HCT116 (cell line): ENCODE measurements at regions not wholly inside any gene's neighbourhood (a gene's known extent, or its start where the extent isn't known, plus 50 kb on each side); places are given as distances from the start of the nearest gene placed in this dataset.

Experiments used
- ATAC-seq: fragments of 200-7000 bp; cut with Tn5 transposase; 2 replicates; pipeline ENCODE4 v1.9.1; 2020; ENCODE audit warnings: mild to moderate bottlenecking, moderate library complexity
- BruUV-seq: library from RNA; stranded (reverse); fragments of 400-500 nt; replicated peaks from 2 replicates; lab custom pipeline; 2021; lab: Mats Ljungman, UMichigan
- CTCF ChIA-PET: fragments of 300-600 bp; sonication (Branson Sonifier 250); formaldehyde crosslinking; loops from one replicate; lab custom pipeline; 2021; ENCODE audit warnings: antibody characterized with exemption; lab: Charles Lee
- POLR2A ChIA-PET: fragments of 300-600, 350-600 bp; sonication (Branson Sonifier 250); formaldehyde crosslinking; loops from one replicate; lab custom pipeline; 2021; ENCODE audit warnings: antibody characterized with exemption; lab: Charles Lee
- RAD21 ChIA-PET, 2 experiments: fragments of 300-600 bp; sonication (Branson Sonifier 250); formaldehyde crosslinking; loops; one replicate each; lab custom pipeline; 2023; ENCODE audit warnings: low total read pairs in 2 of 2; ENCODE audit not compliant: uncharacterized antibody in 2 of 2, unreplicated experiment in 2 of 2, low non-redundant PET in 1 of 2; lab: Charles Lee
- DNase-seq: peaks from one replicate; pipeline ENCODE4 v3.0.0-alpha.2; 2010; ENCODE audit warnings: low read depth, low spot score
- H2AFZ ChIP-seq: fragments of 200-600 bp; shearing (Covaris generic), sonication (generic); 2 replicates; pipeline ENCODE4 v1.6.1; 2017; ENCODE audit warnings: low read depth, mixed run types, mixed read lengths, antibody characterized with exemption, low read length; ENCODE audit not compliant: poor library complexity, severe bottlenecking
- H3K27ac ChIP-seq: 2 replicates; pipeline ENCODE4 v1.5.1; 2012; ENCODE audit warnings: low read depth, low read length
- H3K27me3 ChIP-seq: fragments of 200-600 bp; sonication (generic); 2 replicates; pipeline ENCODE4 v1.6.1; 2016; ENCODE audit warnings: mixed run types, low read length, mixed read lengths; ENCODE audit not compliant: insufficient read depth
- H3K36me3 ChIP-seq, 2 experiments: fragments of 200-500 bp in 1 of 2; fragments of 200-600 bp in 1 of 2; sonication (Bioruptor generic) in 1 of 2; sonication (generic) in 1 of 2; 2 replicates each; pipeline versions ENCODE4 v1.5.1 to v1.6.1; 2014 to 2016; ENCODE audit warnings: low read length in 2 of 2, inconsistent platforms in 1 of 2, mixed read lengths in 1 of 2, mixed run types in 1 of 2; ENCODE audit not compliant: insufficient read depth in 2 of 2, control insufficient read depth in 1 of 2
- H3K4me1 ChIP-seq, 2 experiments: fragments of 200-600 bp in 1 of 2; sonication (generic) in 1 of 2; 2 replicates each; pipeline versions ENCODE4 v1.5.1 to v1.6.1; 2012 to 2017; ENCODE audit warnings: low read length in 2 of 2, inconsistent platforms in 1 of 2, mild to moderate bottlenecking in 1 of 2, mixed read lengths in 1 of 2, mixed run types in 1 of 2, moderate library complexity in 1 of 2; ENCODE audit not compliant: insufficient read depth in 2 of 2, control insufficient read depth in 1 of 2
- H3K4me2 ChIP-seq: fragments of 200-600 bp; sonication (generic); 2 replicates; pipeline ENCODE4 v1.6.1; 2017; ENCODE audit warnings: mixed run types, low read length, mixed read lengths
- H3K4me3 ChIP-seq, 2 experiments: fragments of 200-600 bp in 1 of 2; sonication (generic) in 1 of 2; replicated peaks in 1 of 2; 2 replicates each; pipeline ENCODE4 v1.5.1; 2011 to 2016; ENCODE audit warnings: low read length in 2 of 2, control low read depth in 1 of 2, low read depth in 1 of 2, mild to moderate bottlenecking in 1 of 2, mixed read lengths in 1 of 2, mixed run types in 1 of 2
- H3K79me2 ChIP-seq: fragments of 200-600 bp; sonication (generic); 2 replicates; pipeline ENCODE4 v1.6.1; 2017; ENCODE audit warnings: mild to moderate bottlenecking, mixed run types, low read length, moderate library complexity, mixed read lengths; ENCODE audit not compliant: insufficient read depth
- H3K9ac ChIP-seq: fragments of 200-600 bp; sonication (generic); 2 replicates; pipeline ENCODE4 v1.6.1; 2016; ENCODE audit warnings: low read length, mixed read lengths
- H3K9me2 ChIP-seq: fragments of 200-600 bp; sonication (generic), shearing (Covaris generic); 2 replicates; pipeline ENCODE4 v1.6.1; 2017; ENCODE audit warnings: mixed run types, mild to moderate bottlenecking, moderate library complexity; ENCODE audit not compliant: insufficient read depth
- H3K9me3 ChIP-seq, 2 experiments: fragments of 200-500 bp in 1 of 2; fragments of 200-600 bp in 1 of 2; sonication (Bioruptor generic) in 1 of 2; sonication (generic) in 1 of 2; 2 replicates each; pipeline ENCODE4 v1.6.1; 2014 to 2017; ENCODE audit warnings: low read length in 2 of 2, mixed read lengths in 2 of 2, inconsistent platforms in 1 of 2, low read depth in 1 of 2, mild to moderate bottlenecking in 1 of 2, mixed run types in 1 of 2, moderate library complexity in 1 of 2; ENCODE audit not compliant: control insufficient read depth in 1 of 2, insufficient read depth in 1 of 2
- H4K20me1 ChIP-seq: fragments of 200-600 bp; sonication (generic), shearing (Covaris generic); 2 replicates; pipeline ENCODE4 v1.6.1; 2017; ENCODE audit warnings: mixed run types, mild to moderate bottlenecking, moderate library complexity; ENCODE audit not compliant: insufficient read depth
- CBX3 ChIP-seq: IDR thresholded peaks from 2 replicates; pipeline ENCODE4 v1.6.1; 2012; ENCODE audit warnings: low read depth
- ELF1 ChIP-seq: IDR thresholded peaks from 2 replicates; pipeline ENCODE4 v1.6.1; 2012; ENCODE audit warnings: low read depth, borderline replicate concordance
- EZH2 ChIP-seq: fragments of 200-600 bp; sonication (generic); IDR thresholded peaks from 2 replicates; pipeline ENCODE4 v1.6.1; 2017; ENCODE audit warnings: antibody characterized with exemption, mixed run types
- FOSL1 ChIP-seq: IDR thresholded peaks from 2 replicates; pipeline ENCODE4 v1.6.1; 2012; ENCODE audit warnings: low read depth
- JUND ChIP-seq: IDR thresholded peaks from 2 replicates; pipeline ENCODE4 v1.6.1; 2012
- POLR2A ChIP-seq: IDR thresholded peaks from 2 replicates; pipeline ENCODE4 v1.7.0; 2011; ENCODE audit warnings: borderline replicate concordance; ENCODE audit not compliant: insufficient read depth, insufficient read length; ENCODE audit errors: extremely low read depth
- POLR2AphosphoS5 ChIP-seq: IDR thresholded peaks from 2 replicates; pipeline ENCODE4 v1.6.1; 2011; ENCODE audit warnings: mild to moderate bottlenecking, low read depth, low read length, moderate library complexity
- RAD21 ChIP-seq: IDR thresholded peaks from 2 replicates; pipeline ENCODE4 v1.6.1; 2012; ENCODE audit warnings: low read depth, mild to moderate bottlenecking
- TCF7L2 ChIP-seq: IDR thresholded peaks from 2 replicates; pipeline ENCODE4 v1.7.0; 2011; ENCODE audit warnings: borderline replicate concordance, inconsistent platforms; ENCODE audit not compliant: insufficient read depth, insufficient read length; ENCODE audit errors: extremely low read depth
- ZBTB33 ChIP-seq: IDR thresholded peaks from 2 replicates; pipeline ENCODE4 v1.6.1; 2011; ENCODE audit warnings: mild to moderate bottlenecking, low read length, moderate library complexity; ENCODE audit not compliant: insufficient replicate concordance; ENCODE audit errors: extremely low read depth
- ZFX ChIP-seq: fragments of 450-650 bp; IDR thresholded peaks from 2 replicates; pipeline ENCODE4 v1.6.1; 2017
- ZNF274 ChIP-seq: fragments of 200-500 bp; sonication (Bioruptor generic); IDR thresholded peaks from 2 replicates; pipeline ENCODE4 v1.6.1; 2014; ENCODE audit warnings: mild to moderate bottlenecking, low read depth, low read length, inconsistent platforms
- intact Hi-C: fragments of 100-400 bp; cut with micrococcal nuclease; formaldehyde crosslinking; loops from 2 replicates; pipeline ENCODE4 v1.10.0; 2022
- TF ChIP-seq, protein P1 (sequence below): IDR thresholded peaks from 2 replicates; pipeline ENCODE4 v1.6.1; 2012; ENCODE audit warnings: low read depth
- TF ChIP-seq, protein P2 (sequence below): IDR thresholded peaks from 2 replicates; pipeline ENCODE4 v1.6.1; 2012
- TF ChIP-seq, protein P3 (sequence below): IDR thresholded peaks from 2 replicates; pipeline ENCODE4 v1.6.1; 2012

DNA sequence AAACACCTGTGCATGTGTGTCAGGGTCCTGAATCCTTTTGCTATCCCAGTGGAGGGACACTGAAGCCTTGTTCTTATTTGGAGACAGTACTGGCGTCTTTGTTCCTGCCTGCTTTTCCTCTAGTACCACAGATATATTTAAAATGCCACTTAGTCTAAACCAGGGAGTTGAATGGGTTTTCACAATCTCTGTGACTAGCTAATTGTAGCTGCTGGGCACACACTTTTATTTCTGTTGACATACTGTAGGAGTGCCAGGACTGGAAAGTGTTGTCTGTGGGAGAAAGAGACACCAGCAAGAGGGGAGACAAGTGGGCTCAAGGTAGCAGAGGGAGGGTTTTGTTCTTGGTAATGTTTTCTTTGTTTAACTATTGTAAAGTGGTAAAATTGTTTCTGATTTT lies 174.0 kb upstream of the SV2C start:
- DNase-seq (no peak), ATAC-seq (no peak)
- BruUV-seq = no TSS peak
- POLR2A ChIA-PET = no interaction called here
- Histone ChIP-seq H3K79me2 (no peaks in the 10 kb centered on the region), H4K20me1 (no peaks in the 10 kb centered on the region; the same call in 1 of the 2 replicates), H3K36me3 (no peaks in the 10 kb centered on the region), H2AFZ (no peak overlapping the region), H3K27ac (no peak overlapping the region), H3K4me3 (no peak overlapping the region), H3K27me3 (peaks cover 44% of the 10 kb centered on the region), H3K9me2 (no peaks in the 10 kb centered on the region), H3K9me3 (no peaks in the 10 kb centered on the region), H3K9ac (no peak overlapping the region), H3K4me2 (no peak overlapping the region)
- RAD21 ChIA-PET = no interaction called here
- intact Hi-C loops = no loop called here
- CTCF ChIA-PET = no interaction called here
- TF ChIP-seq, protein P1, sequence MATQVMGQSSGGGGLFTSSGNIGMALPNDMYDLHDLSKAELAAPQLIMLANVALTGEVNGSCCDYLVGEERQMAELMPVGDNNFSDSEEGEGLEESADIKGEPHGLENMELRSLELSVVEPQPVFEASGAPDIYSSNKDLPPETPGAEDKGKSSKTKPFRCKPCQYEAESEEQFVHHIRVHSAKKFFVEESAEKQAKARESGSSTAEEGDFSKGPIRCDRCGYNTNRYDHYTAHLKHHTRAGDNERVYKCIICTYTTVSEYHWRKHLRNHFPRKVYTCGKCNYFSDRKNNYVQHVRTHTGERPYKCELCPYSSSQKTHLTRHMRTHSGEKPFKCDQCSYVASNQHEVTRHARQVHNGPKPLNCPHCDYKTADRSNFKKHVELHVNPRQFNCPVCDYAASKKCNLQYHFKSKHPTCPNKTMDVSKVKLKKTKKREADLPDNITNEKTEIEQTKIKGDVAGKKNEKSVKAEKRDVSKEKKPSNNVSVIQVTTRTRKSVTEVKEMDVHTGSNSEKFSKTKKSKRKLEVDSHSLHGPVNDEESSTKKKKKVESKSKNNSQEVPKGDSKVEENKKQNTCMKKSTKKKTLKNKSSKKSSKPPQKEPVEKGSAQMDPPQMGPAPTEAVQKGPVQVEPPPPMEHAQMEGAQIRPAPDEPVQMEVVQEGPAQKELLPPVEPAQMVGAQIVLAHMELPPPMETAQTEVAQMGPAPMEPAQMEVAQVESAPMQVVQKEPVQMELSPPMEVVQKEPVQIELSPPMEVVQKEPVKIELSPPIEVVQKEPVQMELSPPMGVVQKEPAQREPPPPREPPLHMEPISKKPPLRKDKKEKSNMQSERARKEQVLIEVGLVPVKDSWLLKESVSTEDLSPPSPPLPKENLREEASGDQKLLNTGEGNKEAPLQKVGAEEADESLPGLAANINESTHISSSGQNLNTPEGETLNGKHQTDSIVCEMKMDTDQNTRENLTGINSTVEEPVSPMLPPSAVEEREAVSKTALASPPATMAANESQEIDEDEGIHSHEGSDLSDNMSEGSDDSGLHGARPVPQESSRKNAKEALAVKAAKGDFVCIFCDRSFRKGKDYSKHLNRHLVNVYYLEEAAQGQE = no peak
- TF ChIP-seq POLR2A = no peak
- no peak for TF ChIP-seq ZBTB33
- no peak for TF ChIP-seq FOSL1
- no peak for TF ChIP-seq TCF7L2
- TF ChIP-seq JUND = no peak
- TF ChIP-seq, protein P2, sequence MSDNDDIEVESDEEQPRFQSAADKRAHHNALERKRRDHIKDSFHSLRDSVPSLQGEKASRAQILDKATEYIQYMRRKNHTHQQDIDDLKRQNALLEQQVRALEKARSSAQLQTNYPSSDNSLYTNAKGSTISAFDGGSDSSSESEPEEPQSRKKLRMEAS = no peak
- TF ChIP-seq, protein P3, sequence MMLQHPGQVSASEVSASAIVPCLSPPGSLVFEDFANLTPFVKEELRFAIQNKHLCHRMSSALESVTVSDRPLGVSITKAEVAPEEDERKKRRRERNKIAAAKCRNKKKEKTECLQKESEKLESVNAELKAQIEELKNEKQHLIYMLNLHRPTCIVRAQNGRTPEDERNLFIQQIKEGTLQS = no peak
- TF ChIP-seq CBX3 = no peak
- TF ChIP-seq EZH2 = no peak
- no peak for TF ChIP-seq ZFX
- no peak for TF ChIP-seq POLR2AphosphoS5
- TF ChIP-seq ZNF274 = no peak
- TF ChIP-seq RAD21 = no peak
- no peak for TF ChIP-seq ELF1
- TF ChIP-seq, all 23 proteins: peak for 0
- no peaks in the 10 kb centered on the region for H3K4me1 ChIP-seq
